ELR (cell line): ENCODE measurements at regions not wholly inside any gene's neighbourhood (a gene's known extent, or its start where the extent isn't known, plus 50 kb on each side); places are given as distances from the start of the nearest gene placed in this dataset.

ENCODE experiments used
- DNase-seq: peaks from one replicate; pipeline ENCODE4 v3.0.0-alpha.2; 2015; ENCODE audit warnings: low read depth

DNA sequence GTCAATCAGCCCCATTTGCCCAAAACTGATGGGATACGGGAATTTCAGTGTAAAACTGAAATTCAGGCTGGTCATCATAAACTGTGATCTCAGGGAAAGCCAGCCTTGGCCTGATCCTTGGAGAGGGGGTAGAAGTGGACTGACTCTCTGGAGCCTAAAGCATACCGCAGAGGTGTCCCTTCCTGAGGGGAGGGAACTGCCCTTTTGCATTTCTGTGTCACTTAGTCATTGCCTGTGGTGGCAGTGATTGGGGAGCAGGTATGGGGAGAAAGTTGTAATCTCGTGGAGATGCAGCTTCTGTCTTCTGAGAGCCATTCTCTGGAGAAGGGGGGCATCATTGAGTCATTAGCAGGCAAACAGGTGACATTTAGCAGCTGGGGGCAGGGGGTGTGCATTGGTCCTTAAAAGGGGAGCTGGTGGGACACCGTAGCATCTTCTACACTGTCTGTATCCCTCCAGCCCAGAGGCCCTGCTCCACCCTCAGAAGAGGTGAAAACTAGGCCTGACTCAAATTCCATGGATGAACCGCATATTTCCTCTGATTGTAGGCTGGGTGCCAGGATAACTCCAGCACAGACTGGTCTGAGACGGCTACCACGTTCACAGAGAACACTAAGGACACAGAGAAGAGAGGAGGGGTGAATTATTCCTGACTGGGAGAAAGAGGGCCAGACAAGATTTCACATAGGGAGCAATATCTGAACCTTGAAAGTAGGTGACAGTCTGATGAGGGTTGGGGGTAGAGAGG is 143.3 kb downstream of the SEC61B start:
- DNase-seq: peak; percentile 55

DNA sequence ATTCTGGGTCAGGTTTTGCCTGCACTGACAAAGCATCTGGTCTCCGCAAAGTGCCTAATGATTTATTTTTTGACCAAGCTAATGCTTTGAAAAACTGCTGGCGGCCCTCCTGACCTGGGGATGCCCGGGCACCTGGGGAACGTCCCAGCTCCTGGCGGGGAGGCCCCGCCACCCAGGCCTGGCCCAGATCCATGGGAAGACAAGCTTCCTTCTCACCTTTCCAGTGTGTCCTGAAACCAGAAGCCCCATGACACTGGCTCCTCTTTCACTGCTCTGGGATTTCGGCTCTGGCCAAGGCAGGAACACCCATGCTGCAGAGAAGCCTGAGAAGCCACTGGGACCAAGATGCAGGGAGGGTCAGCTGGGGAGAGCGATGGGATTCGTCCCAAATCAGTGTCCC is 144.1 kb downstream of the SEC61B start:
- no peak for DNase-seq

DNA sequence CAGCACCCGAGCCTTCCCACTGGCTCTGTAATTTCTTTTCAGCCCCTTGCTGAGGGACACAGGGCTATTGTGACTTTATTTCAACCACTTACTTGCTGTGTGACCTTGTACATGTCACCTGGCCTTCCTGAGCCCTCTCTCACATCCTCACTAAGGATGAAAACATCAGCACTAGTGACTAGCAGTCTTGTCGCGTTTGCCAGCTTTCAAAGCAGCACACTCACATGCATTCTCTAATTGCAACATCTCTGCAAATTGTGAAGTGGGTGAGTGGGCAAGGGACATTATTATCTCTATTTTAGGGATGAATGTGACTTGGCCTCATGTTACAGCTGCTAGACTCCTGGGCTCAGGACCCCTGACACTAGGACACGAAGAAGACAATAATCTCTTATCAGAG is 144.5 kb downstream of the SEC61B start:
- DNase-seq: no peak

DNA sequence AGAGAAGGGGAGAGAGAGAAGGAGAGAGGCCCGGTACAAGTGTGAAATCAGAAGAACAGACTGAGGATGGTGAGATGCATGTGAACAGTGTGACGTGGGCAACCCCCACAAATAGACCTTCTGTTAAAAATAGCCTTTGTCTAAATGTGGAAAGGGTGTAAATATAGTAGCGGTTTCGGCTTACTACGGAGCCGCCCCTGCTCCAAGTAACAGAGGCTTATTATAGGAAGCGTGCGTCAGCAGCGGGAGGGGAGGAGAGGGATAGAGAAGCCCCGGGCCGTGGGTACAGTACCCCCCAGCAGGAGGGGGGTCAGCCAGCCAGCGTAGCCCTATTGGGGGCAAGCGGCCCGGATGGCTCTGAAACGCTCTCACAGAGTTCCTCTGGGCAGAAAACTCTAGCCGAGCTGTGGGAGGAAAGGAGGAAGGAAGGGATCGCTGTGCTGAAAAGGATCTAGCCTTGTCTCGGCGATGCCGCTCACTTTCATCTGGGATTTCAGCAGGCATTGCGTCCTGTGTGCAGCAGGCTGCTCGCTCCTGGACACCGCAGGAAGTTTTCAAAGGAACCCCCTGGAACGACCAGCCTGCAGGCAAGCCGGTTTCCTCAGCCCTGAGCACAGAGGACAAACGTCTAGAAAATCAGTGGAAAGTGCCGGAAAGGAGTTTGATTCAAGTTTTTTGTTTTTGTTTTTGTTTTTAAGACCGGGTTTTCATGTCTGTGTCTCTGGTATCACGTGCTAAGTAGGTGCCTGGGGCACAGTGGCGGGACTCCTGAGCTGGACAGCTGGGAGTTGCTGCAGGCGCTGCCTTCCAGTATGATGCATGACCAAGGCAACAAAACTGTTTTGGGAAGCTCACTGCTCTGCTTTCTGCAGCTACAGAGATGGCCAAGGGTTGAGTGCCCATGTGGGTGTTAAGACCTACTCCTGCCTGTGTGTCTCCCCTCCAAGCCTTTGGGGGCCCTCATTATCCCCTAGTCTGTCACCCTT is 146.6 kb downstream of the SEC61B start:
- peak; percentile 62 for DNase-seq

DNA sequence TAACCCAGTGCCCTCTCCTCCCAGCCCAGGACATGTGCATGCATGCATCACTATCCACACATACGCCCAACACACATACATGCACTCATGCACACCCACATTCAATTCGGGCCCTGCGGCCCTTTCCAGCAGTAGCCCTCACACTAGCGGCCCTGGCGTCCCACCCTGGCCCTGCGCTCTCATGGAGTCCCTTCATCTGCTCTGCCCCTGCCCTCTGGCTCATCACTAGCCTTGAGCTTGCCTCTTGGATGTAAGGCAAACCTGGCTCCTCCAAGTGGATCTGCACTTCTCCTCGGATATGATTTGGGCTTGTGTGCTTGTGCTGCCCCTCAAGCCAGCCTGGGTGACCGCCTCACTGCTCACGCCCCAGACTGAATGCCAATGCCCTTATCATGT is 147.2 kb downstream of the SEC61B start:
- DNase-seq: no peak

DNA sequence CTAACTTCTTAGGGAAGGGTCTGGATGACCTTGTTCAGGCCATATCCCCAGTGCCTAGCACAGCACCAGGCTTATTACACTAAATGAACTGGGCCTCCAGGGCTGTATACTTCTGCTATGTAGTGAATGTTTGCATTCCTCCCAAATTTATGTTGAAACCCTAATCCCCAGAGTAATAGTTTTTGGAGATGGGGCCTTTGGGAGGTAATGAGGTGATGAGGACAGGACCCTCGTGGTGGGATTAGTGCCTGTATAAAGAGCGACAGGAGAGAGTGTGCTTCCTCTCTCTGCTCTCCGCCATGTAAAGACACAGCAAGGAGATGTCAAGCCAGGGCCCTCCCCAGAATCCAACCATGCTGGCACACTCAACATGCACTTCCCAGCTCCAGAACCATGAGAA is 148.3 kb downstream of the SEC61B start:
- DNase-seq: no peak

DNA sequence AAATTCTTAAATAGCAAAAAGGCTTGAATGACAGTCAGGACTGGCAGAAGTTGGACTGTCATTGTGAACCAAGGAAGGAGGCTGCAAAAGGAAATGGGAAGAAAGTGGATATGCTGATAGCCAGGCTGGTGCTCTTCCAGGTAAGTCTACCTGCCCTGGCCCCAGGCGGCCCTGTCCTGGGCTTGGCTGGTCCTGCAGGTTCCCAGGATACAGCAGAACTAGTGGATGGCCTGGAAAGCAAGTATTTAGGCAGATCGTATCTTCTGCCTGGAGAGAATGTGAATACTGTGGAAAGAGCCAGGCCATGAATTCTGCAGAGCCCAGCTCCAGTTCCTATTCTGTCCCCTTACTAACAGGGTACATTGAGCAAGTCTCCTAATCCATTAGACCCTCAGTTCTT is 149.3 kb downstream of the SEC61B start:
- no peak for DNase-seq

DNA sequence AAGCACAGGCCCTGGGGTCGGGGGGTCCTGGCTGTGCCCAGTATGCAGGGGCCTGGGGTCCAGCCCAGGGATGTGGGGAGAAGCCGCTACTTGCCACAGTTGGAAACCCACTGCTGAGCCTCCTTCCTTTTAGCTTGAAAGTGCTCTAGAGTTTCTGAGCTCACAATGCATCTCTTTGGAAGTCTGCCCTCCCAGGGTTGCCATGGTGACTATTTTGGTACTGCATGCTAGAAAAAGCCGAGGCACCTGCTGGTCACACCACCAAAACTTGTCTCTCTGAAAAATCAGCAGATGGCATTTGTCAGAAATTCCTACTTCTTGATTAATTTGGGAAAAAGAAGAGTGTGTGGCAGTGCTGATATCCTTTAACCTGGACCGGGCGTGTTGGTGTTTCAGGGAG is 151.8 kb downstream of the SEC61B start:
- no peak for DNase-seq

DNA sequence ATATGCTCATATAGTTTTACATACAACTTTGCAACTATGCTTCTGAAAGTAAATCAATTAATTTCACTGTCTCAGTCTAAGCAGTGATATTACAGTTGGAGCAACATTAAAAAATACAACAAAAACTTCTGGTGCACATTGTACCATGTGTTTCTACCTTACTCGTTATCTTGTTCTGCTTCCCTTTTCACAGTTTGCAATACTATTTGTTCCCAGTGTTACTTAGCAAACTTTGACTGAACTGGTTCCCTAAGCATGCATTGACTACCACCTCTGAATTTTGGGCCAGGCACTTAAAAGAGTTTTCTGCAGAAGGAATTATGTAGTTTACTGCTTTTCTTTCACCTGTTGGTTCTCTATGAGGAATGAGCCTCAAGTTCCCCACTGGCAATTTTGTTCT is 152.7 kb downstream of the SEC61B start:
- no peak for DNase-seq

DNA sequence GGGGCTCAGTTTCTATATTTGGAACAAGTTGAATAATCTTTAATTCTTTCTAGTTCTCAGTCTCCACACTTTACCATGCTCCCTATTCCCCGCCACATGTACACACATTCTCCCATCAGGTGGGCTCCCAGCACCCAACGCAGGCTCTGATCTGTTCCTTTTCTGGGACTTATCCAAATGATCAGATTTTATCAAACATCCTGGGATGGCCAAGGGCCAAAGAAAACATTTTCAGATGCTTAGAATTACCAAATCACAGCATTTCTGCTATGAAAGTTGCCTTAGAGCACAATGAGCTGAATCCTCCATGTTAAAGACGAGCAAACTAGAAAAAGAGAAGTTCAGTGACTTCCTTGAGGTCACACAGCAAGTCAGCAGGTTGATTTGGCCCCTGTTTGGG is 153.4 kb downstream of the SEC61B start:
- no peak for DNase-seq

DNA sequence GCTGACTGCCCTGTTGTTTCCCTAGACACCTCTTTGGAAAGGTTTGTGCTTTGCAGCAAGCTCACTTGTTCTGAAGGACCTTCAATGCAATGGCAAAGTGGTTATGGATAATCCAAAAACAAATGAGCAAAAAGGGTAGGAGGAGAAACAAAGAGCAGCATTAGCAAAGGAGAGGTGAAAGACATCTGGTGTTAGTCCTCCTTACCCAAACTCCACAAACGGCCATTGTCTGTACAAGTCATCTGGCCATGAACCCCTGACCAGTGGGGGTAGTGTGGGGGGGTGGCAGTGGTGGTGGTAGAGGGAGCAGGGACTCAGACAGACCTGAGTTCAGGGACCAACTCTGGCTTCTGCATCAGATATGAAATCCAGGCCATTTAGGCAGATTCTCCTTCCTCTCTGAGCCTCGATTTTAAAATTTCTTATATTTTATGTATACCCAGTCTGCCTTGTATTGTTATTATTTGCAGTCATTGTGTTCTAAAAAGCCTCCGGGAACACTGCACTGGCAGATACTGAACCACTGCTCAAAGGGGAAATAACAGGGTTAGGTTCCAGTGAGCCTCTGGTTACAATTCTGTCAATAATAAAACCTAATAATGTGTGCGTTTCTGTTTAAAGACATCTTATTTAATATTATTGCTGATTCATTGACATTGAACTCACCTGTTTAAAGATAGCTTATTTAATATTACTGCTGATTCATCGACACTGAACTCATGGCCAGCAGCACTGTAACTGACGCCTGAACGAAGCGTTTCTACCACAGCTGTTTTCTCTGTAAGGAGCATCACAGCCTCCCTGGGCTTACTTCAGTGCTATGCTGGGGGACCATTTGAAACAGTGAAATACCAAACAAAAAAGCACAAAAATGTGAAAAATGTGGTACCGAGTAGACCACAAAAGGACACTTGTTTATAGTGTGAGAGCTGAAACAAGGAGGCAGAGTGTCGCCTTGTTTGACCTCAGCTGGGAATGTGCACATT is 156.0 kb downstream of the SEC61B start:
- DNase-seq: peak; percentile 27

DNA sequence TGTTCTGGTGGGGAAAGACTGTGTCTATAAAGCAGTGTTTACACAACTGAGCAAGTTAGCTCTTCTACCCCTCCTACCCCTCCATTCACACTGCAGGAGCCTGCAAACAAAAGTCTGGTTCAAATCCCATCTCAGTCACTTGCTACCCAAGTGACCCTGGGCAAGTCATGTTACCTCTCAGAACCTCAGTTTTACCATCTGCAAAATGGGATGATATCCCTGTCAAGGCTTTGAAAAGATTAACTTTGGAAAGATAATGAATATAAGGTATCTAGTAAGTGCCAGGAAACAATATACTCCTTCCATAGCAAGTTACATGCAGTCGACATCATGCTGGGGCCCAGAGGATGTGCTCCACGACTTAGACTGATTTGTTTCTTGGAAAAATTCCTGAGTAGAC is 161.5 kb downstream of the SEC61B start:
- DNase-seq: no peak

DNA sequence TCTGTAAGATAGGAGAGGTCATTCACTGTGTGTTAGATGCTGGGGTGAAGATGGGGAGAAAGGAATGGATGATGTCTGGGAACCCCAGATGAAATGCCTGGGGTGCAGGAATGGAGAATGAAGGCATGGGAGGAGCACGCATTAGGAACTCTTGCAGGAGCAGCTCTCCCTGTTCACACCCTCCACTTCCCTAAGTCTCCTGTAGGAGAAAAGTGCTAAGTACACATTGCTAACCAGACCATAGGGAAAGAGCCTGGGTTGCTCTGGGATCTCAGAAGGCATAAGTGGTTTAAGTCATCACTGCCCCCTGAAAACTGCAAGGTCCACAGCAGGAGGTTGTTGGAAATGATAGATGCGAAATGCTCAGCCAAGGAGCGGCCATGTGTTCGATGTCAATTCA is 163.1 kb downstream of the SEC61B start:
- DNase-seq: peak; percentile 13

DNA sequence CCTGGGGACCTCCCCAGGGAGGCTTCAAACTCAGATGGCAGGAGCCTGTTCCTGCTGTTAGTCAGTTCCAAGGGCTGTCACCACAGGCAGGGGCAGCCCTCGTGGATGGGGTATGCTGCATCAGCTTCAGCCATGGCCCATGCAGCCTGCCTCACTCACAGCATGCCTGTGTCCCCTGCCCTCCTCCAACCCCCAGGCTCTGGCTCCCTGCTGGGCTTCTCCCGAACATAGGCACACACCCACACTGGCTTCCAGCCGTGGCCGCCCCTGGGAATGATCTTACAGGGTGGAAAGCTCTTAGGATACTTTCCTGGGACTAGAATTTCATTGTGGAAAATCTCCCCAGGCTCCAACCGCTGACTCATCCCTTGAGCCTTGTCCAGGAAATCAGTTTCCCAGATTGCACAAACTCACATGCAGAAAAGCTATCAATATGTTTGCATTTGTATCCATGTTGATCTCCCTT is 163.8 kb downstream of the SEC61B start:
- DNase-seq: peak; percentile 55

DNA sequence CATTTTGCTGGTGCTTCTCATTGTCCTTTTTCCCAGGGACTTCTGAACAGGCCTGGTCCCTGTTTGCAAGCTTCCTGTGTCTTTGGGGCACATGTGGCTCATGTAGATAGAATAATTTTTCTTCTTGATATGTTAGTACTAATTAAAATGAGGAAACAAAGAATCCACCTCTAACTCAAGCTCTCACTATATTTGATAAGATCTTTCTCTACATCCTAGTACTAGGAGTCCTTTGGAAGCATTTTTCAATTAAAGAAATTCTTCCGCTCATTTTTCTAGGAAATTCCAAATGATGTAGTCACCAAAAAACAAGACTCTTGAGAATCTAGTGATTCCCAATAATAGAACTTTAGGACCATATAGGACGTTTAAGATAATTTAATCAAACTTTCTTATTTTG is 165.3 kb downstream of the SEC61B start:
- DNase-seq: peak; percentile 20

DNA sequence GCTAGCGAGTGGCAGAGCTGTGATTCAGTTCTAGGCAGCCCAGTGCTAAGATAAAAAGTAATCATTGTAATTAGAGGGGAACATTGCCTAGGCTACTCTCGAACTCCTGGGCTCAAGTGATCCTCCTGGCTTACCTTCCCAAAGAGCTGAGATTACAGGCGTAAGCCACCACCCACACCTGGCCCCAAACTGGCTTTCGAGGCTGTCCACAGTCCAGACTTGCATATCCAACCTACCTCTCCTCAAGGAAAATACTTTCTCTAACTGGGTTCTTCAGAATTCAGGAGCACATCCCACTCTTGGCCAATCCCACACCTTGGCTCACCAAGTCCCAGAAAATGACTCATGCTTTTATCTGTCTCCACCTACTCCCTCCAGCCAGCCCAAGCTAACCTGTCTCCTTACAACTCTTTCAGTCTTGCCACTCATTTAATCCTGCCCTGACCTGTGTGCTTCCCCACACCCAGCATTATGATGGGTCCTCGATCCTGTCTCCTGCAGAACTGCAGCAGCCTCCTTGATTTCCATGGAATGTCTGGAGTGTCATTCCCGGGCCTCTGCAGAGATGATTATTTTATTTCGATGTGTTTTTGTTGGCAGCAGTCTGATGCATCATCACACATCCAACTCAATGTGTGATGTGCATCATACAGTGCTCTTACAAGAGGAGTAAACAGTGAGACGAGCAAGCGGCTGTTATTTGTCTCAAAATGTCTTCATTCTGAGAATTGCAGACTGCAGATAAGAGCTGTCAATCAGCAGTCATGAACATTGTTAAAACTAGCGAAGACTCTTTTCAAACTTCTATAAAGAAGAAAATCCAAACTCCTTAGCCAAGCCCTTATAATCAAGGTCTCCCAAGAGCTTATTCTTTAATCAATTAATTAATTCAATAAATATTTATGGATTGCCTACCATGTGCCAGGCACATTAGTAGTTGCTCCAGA is 167.3 kb downstream of the SEC61B start:
- peak; percentile 15 for DNase-seq

DNA sequence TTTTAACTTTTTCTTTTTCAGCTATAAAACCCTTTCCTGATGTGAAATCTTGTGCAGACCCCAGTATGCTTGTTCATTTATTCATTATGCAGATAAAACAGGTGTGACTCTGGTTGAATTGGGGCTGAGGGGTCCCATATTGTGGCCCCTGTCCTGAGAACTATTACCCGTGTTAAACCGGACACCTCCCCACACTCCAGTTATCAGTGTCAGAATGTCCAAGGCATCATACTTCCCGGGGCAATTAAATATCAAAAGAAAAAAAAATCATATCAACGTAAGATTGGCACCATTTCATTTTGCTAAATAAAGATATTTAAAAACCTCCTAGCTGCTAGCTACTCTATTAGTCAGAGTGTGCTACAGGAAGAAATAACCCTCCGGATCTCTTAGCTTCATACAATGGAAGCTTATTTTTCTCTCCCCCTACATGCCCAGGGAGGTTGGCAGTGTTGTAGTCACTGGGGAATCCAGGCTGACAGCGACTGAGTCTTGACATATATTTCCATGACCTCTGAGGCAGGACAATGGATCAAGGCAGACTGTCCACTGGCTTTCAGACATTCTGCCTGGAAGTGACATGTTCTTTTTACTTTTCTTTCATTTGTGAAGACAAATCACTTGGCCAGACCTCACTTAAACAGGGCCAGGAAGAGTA is 170.0 kb downstream of the SEC61B start:
- DNase-seq: no peak

DNA sequence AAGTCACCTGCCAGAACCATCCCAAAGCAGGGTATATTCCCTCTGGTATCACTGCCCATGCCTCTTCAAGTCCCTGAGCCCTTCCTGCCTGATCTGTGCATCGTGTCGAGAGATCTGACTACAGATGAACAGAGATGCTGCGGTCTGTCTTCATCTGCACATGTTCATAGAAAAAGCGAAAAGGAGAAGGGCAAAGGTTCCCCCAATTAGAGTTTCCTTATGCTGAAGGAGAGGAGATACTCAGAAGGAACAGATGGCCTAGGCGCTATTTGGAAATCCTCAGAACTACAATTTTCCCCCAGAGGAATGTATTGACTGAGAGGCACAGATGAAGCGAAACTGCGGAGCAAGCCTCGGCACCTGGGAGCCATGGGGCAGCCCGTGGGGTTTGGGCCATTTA is 170.9 kb downstream of the SEC61B start:
- DNase-seq: no peak

DNA sequence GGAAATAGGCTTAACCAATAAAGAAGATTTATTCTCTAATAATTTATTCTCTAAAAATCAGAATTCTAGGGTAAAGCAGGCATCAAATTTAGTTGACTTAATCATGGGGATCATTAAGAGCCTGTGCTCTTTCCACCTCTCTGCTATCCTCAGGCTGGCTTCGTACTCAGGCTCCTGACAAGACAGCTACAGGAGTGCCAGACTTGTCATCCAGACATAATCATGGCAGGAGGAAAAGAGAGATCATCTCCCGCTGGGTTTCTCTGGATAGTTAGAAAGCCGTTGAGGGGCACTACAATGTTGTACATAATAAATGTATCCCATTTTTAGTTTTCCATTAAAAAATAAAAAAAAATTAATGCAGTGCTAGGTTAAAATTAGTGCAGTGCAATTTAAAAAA is 171.9 kb downstream of the SEC61B start:
- no peak for DNase-seq

DNA sequence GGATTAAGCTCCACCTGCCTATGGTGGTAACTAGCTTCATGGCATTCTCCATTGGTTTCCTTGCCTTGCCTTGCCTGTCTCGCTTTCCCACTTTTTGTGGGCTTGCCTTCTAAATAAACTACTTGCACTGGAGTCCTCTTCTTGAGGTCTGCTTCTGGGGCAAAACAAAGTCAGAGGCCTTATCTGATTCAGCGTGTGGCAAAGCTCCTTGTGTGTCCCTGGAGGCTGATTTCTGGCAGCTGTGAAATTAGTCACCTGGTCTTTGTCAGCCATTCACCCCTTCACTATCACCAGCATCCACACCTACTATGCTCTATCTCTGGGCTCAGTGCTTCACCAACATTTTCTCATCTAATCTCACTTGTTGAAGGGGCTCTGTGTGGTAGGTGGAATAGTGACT is 176.2 kb downstream of the SEC61B start:
- peak; percentile 8 for DNase-seq
